IMR-90 (cell line): ENCODE measurements at regions not wholly inside any gene's neighbourhood (a gene's known extent, or its start where the extent isn't known, plus 50 kb on each side); places are given as distances from the start of the nearest gene placed in this dataset.

Source experiments
- ATAC-seq: fragments of 200-7000 bp; cut with Tn5 transposase; 2 replicates; pipeline ENCODE4 v1.9.1; 2020; ENCODE audit warnings: low read depth, mild to moderate bottlenecking, moderate library complexity
- BruUV-seq: library from RNA; stranded (reverse); fragments of 400-500 nt; replicated peaks from 2 replicates; lab custom pipeline; 2021; lab: Mats Ljungman, UMichigan
- CTCF ChIA-PET: fragments of 300-600 bp; formaldehyde crosslinking; extraction: SDS; loops from one replicate; lab custom pipeline; 2021; ENCODE audit warnings: antibody characterized with exemption; lab: Yijun Ruan, JAX
- POLR2A ChIA-PET: fragments of 300-600 bp; sonication (Branson Sonifier 250); formaldehyde crosslinking; loops from one replicate; lab custom pipeline; 2022; ENCODE audit warnings: antibody characterized with exemption; ENCODE audit not compliant: unreplicated experiment; lab: Charles Lee
- DNase-seq: peaks from one replicate; pipeline ENCODE4 v3.0.0; 2013
- H2AFZ ChIP-seq: replicated peaks from 2 replicates; pipeline ENCODE3; 2013; ENCODE audit warnings: low read length, mild to moderate bottlenecking; ENCODE audit not compliant: poor library complexity
- H2AK5ac ChIP-seq: 2 replicates; pipeline ENCODE4 v1.6.1; 2013; ENCODE audit warnings: low read depth, low read length, inconsistent platforms
- H2AK9ac ChIP-seq: replicated peaks from 2 replicates; pipeline ENCODE3; 2013; ENCODE audit warnings: mild to moderate bottlenecking, low read depth, low read length, moderate library complexity; ENCODE audit not compliant: poor library complexity
- H2BK120ac ChIP-seq: 2 replicates; pipeline ENCODE4 v1.6.1; 2013; ENCODE audit warnings: low read depth, low read length, inconsistent platforms
- H2BK15ac ChIP-seq: 3 replicates; pipeline ENCODE4 v1.6.1; 2013; ENCODE audit warnings: low read depth, low read length, inconsistent platforms
- H2BK20ac ChIP-seq: 2 replicates; pipeline ENCODE4 v1.6.1; 2013; ENCODE audit warnings: low read depth, mild to moderate bottlenecking, inconsistent platforms, low read length, moderate library complexity
- H2BK5ac ChIP-seq: 2 replicates; pipeline ENCODE4 v1.6.1; 2013; ENCODE audit warnings: mild to moderate bottlenecking, low read depth, low read length, inconsistent platforms; ENCODE audit not compliant: poor library complexity, severe bottlenecking
- H3K14ac ChIP-seq: replicated peaks from 2 replicates; pipeline ENCODE4 v1.6.1; 2013; ENCODE audit warnings: low read depth, low read length, inconsistent platforms
- H3K18ac ChIP-seq: 2 replicates; pipeline ENCODE4 v1.6.1; 2013; ENCODE audit warnings: low read depth, low read length, control low read depth
- H3K23ac ChIP-seq: 2 replicates; pipeline ENCODE4 v1.6.1; 2013; ENCODE audit warnings: low read depth, low read length, inconsistent platforms
- H3K27ac ChIP-seq: 2 replicates; pipeline ENCODE4 v1.5.1; 2013; ENCODE audit warnings: mild to moderate bottlenecking, control low read depth, low read length; ENCODE audit not compliant: insufficient read depth
- H3K27me3 ChIP-seq: 2 replicates; pipeline ENCODE4 v1.6.1; 2013; ENCODE audit warnings: low read length; ENCODE audit not compliant: control insufficient read depth, insufficient read depth
- H3K36me3 ChIP-seq: 2 replicates; pipeline ENCODE4 v1.6.1; 2013; ENCODE audit warnings: low read length, mixed read lengths; ENCODE audit not compliant: control insufficient read depth, insufficient read depth
- H3K4ac ChIP-seq: 2 replicates; pipeline ENCODE4 v1.6.1; 2013; ENCODE audit warnings: low read depth, low read length, inconsistent platforms
- H3K4me1 ChIP-seq: 2 replicates; pipeline ENCODE4 v1.6.1; 2013; ENCODE audit warnings: low read length, mixed read lengths; ENCODE audit not compliant: control insufficient read depth, insufficient read depth
- H3K4me2 ChIP-seq: 2 replicates; pipeline ENCODE4 v1.6.1; 2013; ENCODE audit warnings: low read depth, mild to moderate bottlenecking, control low read depth, low read length, moderate library complexity
- H3K4me3 ChIP-seq: 2 replicates; pipeline ENCODE4 v1.5.1; 2013; ENCODE audit warnings: low read depth, mild to moderate bottlenecking, control low read depth, low read length, moderate library complexity; ENCODE audit not compliant: insufficient read depth
- H3K56ac ChIP-seq: 2 replicates; pipeline ENCODE4 v1.6.1; 2013; ENCODE audit warnings: low read length, inconsistent platforms; ENCODE audit not compliant: insufficient read depth; ENCODE audit errors: extremely low read depth
- H3K79me1 ChIP-seq, 2 experiments: 2 replicates each; pipeline ENCODE4 v1.6.1; 2013; ENCODE audit warnings: low read length in 2 of 2, inconsistent platforms in 1 of 2, low read depth in 1 of 2
- H3K9ac ChIP-seq: 2 replicates; pipeline ENCODE4 v1.6.1; 2013; ENCODE audit warnings: low read depth, low read length, control low read depth
- H3K9me1 ChIP-seq: 2 replicates; pipeline ENCODE4 v1.6.1; 2013; ENCODE audit warnings: low read length, inconsistent platforms; ENCODE audit not compliant: insufficient read depth
- H3K9me3 ChIP-seq: 2 replicates; pipeline ENCODE4 v1.6.1; 2013; ENCODE audit warnings: low read length; ENCODE audit not compliant: control insufficient read depth, insufficient read depth
- H4K20me1 ChIP-seq: 2 replicates; pipeline ENCODE4 v1.6.1; 2013; ENCODE audit warnings: low read length, inconsistent platforms; ENCODE audit not compliant: insufficient read depth
- H4K5ac ChIP-seq: 2 replicates; pipeline ENCODE4 v1.6.1; 2013; ENCODE audit warnings: mild to moderate bottlenecking, low read depth, low read length, control low read depth
- H4K8ac ChIP-seq, 2 experiments: 2 replicates each; pipeline ENCODE4 v1.6.1; 2013; ENCODE audit warnings: low read depth in 2 of 2, low read length in 2 of 2, control low read depth in 1 of 2, inconsistent platforms in 1 of 2
- H4K91ac ChIP-seq: 2 replicates; pipeline ENCODE4 v1.6.1; 2013; ENCODE audit warnings: low read depth, low read length, inconsistent platforms; ENCODE audit not compliant: insufficient read depth
- BHLHE40 ChIP-seq: fragments of 150-350 bp; IDR thresholded peaks from 2 replicates; pipeline ENCODE4 v1.6.1; 2016; ENCODE audit warnings: mild to moderate bottlenecking, low read depth, low read length
- RCOR1 ChIP-seq: IDR thresholded peaks from 2 replicates; pipeline ENCODE4 v1.6.1; 2012; ENCODE audit warnings: mild to moderate bottlenecking, low read length, improper control_type of control experiment; ENCODE audit not compliant: insufficient replicate concordance
- WGBS, 2 experiments: methylation state at CpG; one replicate each; pipeline versions ENCODE4 v1.1.5 to v1.1.7; 2013; ENCODE audit warnings: missing lambda C conversion rate in 2 of 2; ENCODE audit not compliant: insufficient read length in 1 of 2; ENCODE audit errors: extremely low coverage in 2 of 2; 5-methylcytosine and 5-hydroxymethylcytosine counted together
- dilution Hi-C: fragments of 300-500 bp; cut with HindIII; formaldehyde crosslinking; loops from one replicate; pipeline ENCODE4 v1.14.3; 2018; ENCODE audit warnings: low sequenced_read_pairs; ENCODE audit not compliant: unreplicated experiment
- in situ Hi-C: fragments of 300-500 bp; cut with MboI; formaldehyde crosslinking; loops from 3 replicates; pipeline ENCODE4 v1.14.3; 2019; ENCODE audit warnings: low sequenced_read_pairs, inconsistent platforms, mixed read lengths
- intact Hi-C: fragments of 100-400 bp; cut with micrococcal nuclease; formaldehyde crosslinking; loops from 2 replicates; pipeline ENCODE4 v1.10.0; 2022

GRCh38 chr2:121961761-121962160 lies 206.3 kb downstream of the TSN start:
- Histone ChIP-seq H3K36me3 (no peaks in the 10 kb centered on the region), H3K79me1 (no peaks in the 10 kb centered on the region), H3K4me3 (no peak overlapping the region), H4K8ac (no peak overlapping the region), H2BK5ac (no peak overlapping the region), H2AFZ (no peak overlapping the region), H2AK9ac (no peak overlapping the region), H4K20me1 (no peaks in the 10 kb centered on the region), H3K4me1 (no peaks in the 10 kb centered on the region), H2BK20ac (no peak overlapping the region), H4K91ac (no peak overlapping the region), H2AK5ac (no peak overlapping the region), H3K9ac (no peak overlapping the region), H2BK15ac (no peak overlapping the region), H3K4ac (no peak overlapping the region), H3K27me3 (no peaks in the 10 kb centered on the region), H3K14ac (no peak overlapping the region), H3K9me3 (no peaks in the 10 kb centered on the region), H3K56ac (no peak overlapping the region), H3K27ac (no peak overlapping the region), H3K18ac (no peak overlapping the region), H3K9me1 (no peaks in the 10 kb centered on the region), H3K4me2 (no peak overlapping the region), H2BK120ac (no peak overlapping the region), H4K5ac (no peak overlapping the region), H3K23ac (no peak overlapping the region)
- no TSS peak for BruUV-seq
- DNase-seq = no peak
- in situ Hi-C loops (no loop called here), dilution Hi-C loops (no loop called here), intact Hi-C loops (no loop called here)
- ATAC-seq = no peak
- WGBS, 2 experiments = no CpG with 5 or more reads among the region's 5 CpGs
- ChIA-PET CTCF (interaction anchor here (0.6 kb wide), 1 partner anchor 10 kb away, joined by 3 read pairs; no protein-coding TSS in a partner anchor), POLR2A (no interaction called here)
- no peak for TF ChIP-seq BHLHE40
- TF ChIP-seq RCOR1 = no peak
